PC-9 (cell line): ENCODE measurements at regions not wholly inside any gene's neighbourhood (a gene's known extent, or its start where the extent isn't known, plus 50 kb on each side); places are given as distances from the start of the nearest gene placed in this dataset.

Experiments
- BruUV-seq: library from RNA; stranded (reverse); fragments of 400-500 nt; replicated peaks from 2 replicates; lab custom pipeline; 2021; lab: Mats Ljungman, UMichigan
- CTCF ChIA-PET: fragments of 300-600 bp; sonication (Branson Sonifier 250); formaldehyde crosslinking; loops from one replicate; lab custom pipeline; 2022; ENCODE audit warnings: antibody characterized with exemption; lab: Charles Lee
- POLR2A ChIA-PET: fragments of 300-600 bp; sonication (Branson Sonifier 250); formaldehyde crosslinking; loops from one replicate; lab custom pipeline; 2022; ENCODE audit warnings: antibody characterized with exemption; ENCODE audit not compliant: unreplicated experiment; lab: Charles Lee
- DNase-seq, 2 experiments: peaks; one replicate each; pipeline versions ENCODE4 v3.0.0 to v3.0.0-alpha.2; 2015 to 2022; ENCODE audit warnings: mixed read lengths in 1 of 2
- H2AFZ ChIP-seq: fragments of 200-600 bp; sonication (generic); 2 replicates; pipeline ENCODE4 v1.8.1; 2017; ENCODE audit warnings: antibody characterized with exemption
- H3F3A ChIP-seq: fragments of 200-600 bp; sonication (generic); 2 replicates; pipeline ENCODE4 v1.8.1; 2017; ENCODE audit warnings: antibody characterized with exemption, mild to moderate bottlenecking, low read depth; ENCODE audit not compliant: insufficient read depth
- H3K27ac ChIP-seq: fragments of 200-600 bp; sonication (generic); 2 replicates; pipeline ENCODE4 v1.6.1; 2016; ENCODE audit warnings: mixed run types
- H3K27me3 ChIP-seq: fragments of 200-600 bp; sonication (generic); 2 replicates; pipeline ENCODE4 v1.6.1; 2016; ENCODE audit warnings: low read depth, mixed run types; ENCODE audit not compliant: insufficient read depth
- H3K36me3 ChIP-seq: fragments of 200-600 bp; sonication (generic); 2 replicates; pipeline ENCODE4 v1.6.1; 2016; ENCODE audit warnings: low read depth, mixed run types
- H3K4me1 ChIP-seq: fragments of 200-600 bp; sonication (generic); replicated peaks from 2 replicates; pipeline ENCODE4 v1.6.1; 2016; ENCODE audit warnings: mixed run types; ENCODE audit not compliant: insufficient read depth
- H3K4me2 ChIP-seq: fragments of 200-600 bp; sonication (generic); 2 replicates; pipeline ENCODE4 v1.6.1; 2017; ENCODE audit warnings: mixed run types
- H3K4me3 ChIP-seq: fragments of 200-600 bp; sonication (generic); 2 replicates; pipeline ENCODE4 v1.6.1; 2016; ENCODE audit warnings: mixed run types
- H3K79me2 ChIP-seq: fragments of 200-600 bp; sonication (generic); 2 replicates; pipeline ENCODE4 v1.6.1; 2017; ENCODE audit warnings: low read depth, mixed run types
- H3K9me2 ChIP-seq: fragments of 200-600 bp; sonication (generic); 2 replicates; pipeline ENCODE4 v1.8.1; 2017; ENCODE audit warnings: mild to moderate bottlenecking; ENCODE audit not compliant: insufficient read depth
- H3K9me3 ChIP-seq: fragments of 200-600 bp; sonication (generic); 2 replicates; pipeline ENCODE4 v1.8.1; 2016; ENCODE audit warnings: low read depth; ENCODE audit not compliant: insufficient read depth
- H4K20me1 ChIP-seq: fragments of 200-600 bp; sonication (generic); 2 replicates; pipeline ENCODE4 v1.8.1; 2017; ENCODE audit not compliant: insufficient read depth
- CTCF ChIP-seq: fragments of 200-600 bp; sonication (generic); conservative IDR thresholded peaks from 2 replicates; pipeline ENCODE4 v1.6.1; 2017; ENCODE audit warnings: mixed run types, antibody characterized with exemption, mild to moderate bottlenecking, moderate library complexity
- EZH2 ChIP-seq: fragments of 200-600 bp; sonication (generic); IDR thresholded peaks from 2 replicates; pipeline ENCODE4 v1.8.0; 2017; ENCODE audit warnings: antibody characterized with exemption, low read depth
- intact Hi-C: fragments of 100-400 bp; cut with micrococcal nuclease; formaldehyde crosslinking; loops from one replicate; pipeline ENCODE4 v1.10.0; 2022; ENCODE audit not compliant: unreplicated experiment

DNA sequence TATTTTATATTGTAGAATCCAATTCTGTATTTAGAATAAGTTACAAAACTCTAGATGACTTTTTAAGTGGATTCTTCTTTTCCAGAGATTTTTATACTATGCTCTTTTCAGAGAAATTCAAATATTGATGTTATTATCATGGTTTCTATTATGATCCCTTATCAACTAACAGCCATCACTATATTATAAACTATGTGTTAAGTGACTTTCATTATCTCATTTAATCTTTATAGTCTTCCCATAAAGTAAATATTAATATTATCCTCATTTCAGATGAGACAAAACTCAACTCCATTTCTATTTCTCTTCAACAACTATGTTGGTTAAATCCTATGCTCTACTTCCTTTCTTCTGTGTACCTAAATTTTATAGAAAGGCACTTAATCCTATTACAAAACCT is 132.6 kb downstream of the ANKRD50 start:
- Histone ChIP-seq H3K27me3 (no peaks in the 10 kb centered on the region), H3K4me3 (no peak overlapping the region), H4K20me1 (no peaks in the 10 kb centered on the region), H3K27ac (no peak overlapping the region), H3K9me2 (no peaks in the 10 kb centered on the region), H3F3A (no peaks in the 10 kb centered on the region), H3K4me1 (no peaks in the 10 kb centered on the region), H3K79me2 (no peaks in the 10 kb centered on the region), H3K4me2 (no peak overlapping the region), H3K36me3 (no peaks in the 10 kb centered on the region), H2AFZ (no peak overlapping the region), H3K9me3 (no peaks in the 10 kb centered on the region; the same call in 1 of the 2 replicates)
- ChIA-PET POLR2A (no interaction called here), CTCF (no interaction called here)
- no peak for DNase-seq
- no TSS peak for BruUV-seq
- intact Hi-C loops: no loop called here
- no peak for TF ChIP-seq CTCF
- TF ChIP-seq EZH2: no peak

DNA sequence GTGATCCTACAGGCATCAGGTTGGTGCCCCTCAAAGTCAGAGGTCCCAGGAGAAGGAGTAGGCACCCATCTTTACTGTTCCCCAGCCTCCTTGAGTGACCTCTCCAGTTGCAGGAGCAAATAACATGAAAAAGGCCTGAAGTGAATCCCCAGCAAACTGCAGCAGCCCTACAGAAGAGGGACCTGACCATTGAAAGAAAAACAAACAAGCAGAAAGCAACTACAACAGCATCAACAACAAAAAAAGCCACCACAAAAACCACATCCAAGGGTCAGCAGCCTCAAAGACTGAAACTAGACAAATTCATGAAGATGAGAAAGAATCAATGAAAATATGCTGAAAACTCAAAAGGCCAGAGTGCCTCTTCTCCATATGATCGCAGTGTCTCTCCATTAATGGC is 128.7 kb downstream of the ANKRD50 start:
- no peak overlapping the region for H2AFZ ChIP-seq
- no TSS peak for BruUV-seq
- CTCF ChIA-PET: no interaction called here
- no peaks in the 10 kb centered on the region for H3K27me3 ChIP-seq
- no peak overlapping the region for H3K27ac ChIP-seq
- H3K4me3 ChIP-seq: no peak overlapping the region
- DNase-seq: no peak
- H3K36me3 ChIP-seq: no peaks in the 10 kb centered on the region
- intact Hi-C loops: no loop called here
- peaks cover 4% of the 10 kb centered on the region; the same call in 1 of the 2 replicates for H3K9me3 ChIP-seq
- H3K4me1 ChIP-seq: no peaks in the 10 kb centered on the region
- no peaks in the 10 kb centered on the region for H4K20me1 ChIP-seq
- POLR2A ChIA-PET: interaction anchor here (0.5 kb wide), 1 partner anchor 13 kb away, joined by 5 read pairs; no protein-coding TSS in a partner anchor
- no peaks in the 10 kb centered on the region for H3K79me2 ChIP-seq
- no peaks in the 10 kb centered on the region for H3K9me2 ChIP-seq
- TF ChIP-seq CTCF (no peak), EZH2 (no peak)
- H3K4me2 ChIP-seq: no peak overlapping the region
- H3F3A ChIP-seq: no peaks in the 10 kb centered on the region

DNA sequence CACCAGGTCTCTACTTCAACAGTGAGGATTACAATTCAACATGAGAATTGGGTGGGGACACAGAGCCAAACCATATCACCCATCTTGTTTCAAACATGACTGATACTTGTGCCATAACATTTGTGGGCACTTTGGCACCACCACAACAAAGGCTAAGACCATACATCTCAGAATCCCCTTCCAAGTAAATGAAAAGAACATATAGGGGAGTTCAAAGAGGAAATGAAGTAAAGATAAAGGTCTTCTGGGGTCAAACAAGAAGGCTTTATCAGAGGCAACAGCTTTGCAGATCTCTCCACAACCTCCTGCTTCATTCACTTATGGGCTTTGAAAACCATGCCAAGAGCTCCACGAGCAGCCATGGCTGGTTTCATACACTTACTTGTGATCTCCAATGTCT is 122.7 kb downstream of the ANKRD50 start:
- no peaks in the 10 kb centered on the region for H3F3A ChIP-seq
- H3K27me3 ChIP-seq: no peaks in the 10 kb centered on the region
- no peaks in the 10 kb centered on the region for H4K20me1 ChIP-seq
- H3K36me3 ChIP-seq: no peaks in the 10 kb centered on the region
- no peak overlapping the region for H3K27ac ChIP-seq
- H2AFZ ChIP-seq: no peak overlapping the region
- ChIA-PET POLR2A (no interaction called here), CTCF (no interaction called here)
- DNase-seq: no peak
- H3K4me1 ChIP-seq: no peaks in the 10 kb centered on the region
- H3K4me2 ChIP-seq: no peak overlapping the region
- H3K9me3 ChIP-seq: peaks cover 6% of the 10 kb centered on the region; the same call in 1 of the 2 replicates
- H3K9me2 ChIP-seq: no peaks in the 10 kb centered on the region
- no peak overlapping the region for H3K4me3 ChIP-seq
- H3K79me2 ChIP-seq: no peaks in the 10 kb centered on the region
- intact Hi-C loops: no loop called here
- BruUV-seq: no TSS peak
- TF ChIP-seq CTCF (no peak), EZH2 (no peak)
